Mammary epithelial cell (primary cell): ENCODE measurements at regions not wholly inside any gene's neighbourhood (a gene's known extent, or its start where the extent isn't known, plus 50 kb on each side); places are given as distances from the start of the nearest gene placed in this dataset.

Experiments
- EZH2 ChIP-seq: IDR thresholded peaks from 2 replicates; pipeline ENCODE4 v1.6.1; 2012; ENCODE audit warnings: low read length, inconsistent platforms, borderline replicate concordance
- TF ChIP-seq, protein P1 (sequence below), 2 donors: IDR thresholded peaks in 1 of 2; conservative IDR thresholded peaks in 1 of 2; 2 replicates each; pipeline ENCODE4 v1.5.1; 2011 to 2012; ENCODE audit warnings: inconsistent platforms in 2 of 2, low read length in 2 of 2, mild to moderate bottlenecking in 2 of 2, control low read depth in 1 of 2, low read depth in 1 of 2; ENCODE audit not compliant: insufficient read depth in 1 of 2; ENCODE audit errors: extremely low read depth in 1 of 2

DNA sequence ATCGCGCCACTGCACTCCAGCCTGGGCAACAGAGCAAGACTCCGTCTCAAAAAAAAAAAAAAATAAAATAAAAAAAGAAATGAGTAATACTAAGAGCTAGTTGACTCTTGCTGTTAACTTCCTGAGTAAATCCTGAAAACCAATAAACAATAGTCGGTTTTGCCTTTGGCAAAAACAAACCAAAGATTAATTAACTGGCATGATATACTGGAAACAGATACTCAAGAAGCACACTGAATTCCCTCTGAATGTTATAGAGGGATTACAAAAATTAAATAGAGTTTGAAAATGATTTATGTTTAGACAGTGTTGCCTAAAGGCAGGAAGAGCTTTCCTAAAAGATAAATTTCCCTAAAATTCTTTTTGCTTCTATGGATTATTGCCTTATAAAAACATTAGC lies 1702.3 kb downstream of the STIM2 start:
- TF ChIP-seq, protein P1, sequence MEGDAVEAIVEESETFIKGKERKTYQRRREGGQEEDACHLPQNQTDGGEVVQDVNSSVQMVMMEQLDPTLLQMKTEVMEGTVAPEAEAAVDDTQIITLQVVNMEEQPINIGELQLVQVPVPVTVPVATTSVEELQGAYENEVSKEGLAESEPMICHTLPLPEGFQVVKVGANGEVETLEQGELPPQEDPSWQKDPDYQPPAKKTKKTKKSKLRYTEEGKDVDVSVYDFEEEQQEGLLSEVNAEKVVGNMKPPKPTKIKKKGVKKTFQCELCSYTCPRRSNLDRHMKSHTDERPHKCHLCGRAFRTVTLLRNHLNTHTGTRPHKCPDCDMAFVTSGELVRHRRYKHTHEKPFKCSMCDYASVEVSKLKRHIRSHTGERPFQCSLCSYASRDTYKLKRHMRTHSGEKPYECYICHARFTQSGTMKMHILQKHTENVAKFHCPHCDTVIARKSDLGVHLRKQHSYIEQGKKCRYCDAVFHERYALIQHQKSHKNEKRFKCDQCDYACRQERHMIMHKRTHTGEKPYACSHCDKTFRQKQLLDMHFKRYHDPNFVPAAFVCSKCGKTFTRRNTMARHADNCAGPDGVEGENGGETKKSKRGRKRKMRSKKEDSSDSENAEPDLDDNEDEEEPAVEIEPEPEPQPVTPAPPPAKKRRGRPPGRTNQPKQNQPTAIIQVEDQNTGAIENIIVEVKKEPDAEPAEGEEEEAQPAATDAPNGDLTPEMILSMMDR (conservative IDR thresholded peaks at IDR 0.05 in 1 of 2, IDR thresholded peaks at IDR 0.05 in 1 of 2; ENCODE audit: extremely low read depth in 1 of 2, insufficient read depth in 1 of 2, low read depth in 1 of 2, low read length in 2 of 2) = no peak
- TF ChIP-seq EZH2 = no peak
